ENCODE measurements at regions not wholly inside any gene's neighbourhood (a gene's known extent, or its start where the extent isn't known, plus 50 kb on each side); places are given as distances from the start of the nearest gene placed in this dataset.

GRCh38 chr13:68128297-68128915 is 898.3 kb upstream of the PCDH9 start:
- TF ChIP-seq POLR2A (IDR thresholded peaks at IDR 0.05) (no peak), CTCF (IDR thresholded peaks at IDR 0.05) (no peak)
